ENCODE measurements at regions not wholly inside any gene's neighbourhood (a gene's known extent, or its start where the extent isn't known, plus 50 kb on each side); places are given as distances from the start of the nearest gene placed in this dataset.

DNA sequence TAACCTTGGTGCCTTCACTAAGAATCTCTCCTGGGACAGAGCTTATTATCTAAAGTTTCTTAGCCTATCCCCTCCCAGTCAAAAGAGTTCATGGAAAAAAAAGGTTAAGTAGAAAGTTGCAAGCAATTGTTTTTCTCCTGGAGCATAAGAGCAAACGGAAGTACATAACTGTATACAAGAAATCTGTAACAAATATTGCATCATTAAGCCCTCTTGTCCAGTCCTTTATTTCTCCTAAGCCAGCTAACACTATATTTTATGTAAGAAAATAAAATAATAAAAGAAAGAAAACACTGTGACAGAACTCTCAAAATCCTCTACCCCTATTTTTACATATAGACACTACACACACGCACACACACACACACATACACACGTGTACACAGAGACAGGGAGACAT is 255.3 kb downstream of the NAF1 start:
- H3K27me3 ChIP-seq (ENCODE audit: control insufficient read depth in 3 of 3, insufficient read depth in 3 of 3, low read length in 2 of 3) = no peaks in the 10 kb centered on the region
- H3K4me3 ChIP-seq = no peak overlapping the region
- 85 to 91% methylated on average over 3 of the region's 3 CpGs for WGBS, 2 donors
- no peak overlapping the region for H3K27ac ChIP-seq (ENCODE audit: low read depth in 1 of 2, low read length in 1 of 2)
- H3K9me3 ChIP-seq (ENCODE audit: control insufficient read depth in 4 of 4, insufficient read depth in 3 of 4, low read length in 3 of 4) = peaks cover 0 to 9% (median 2%) of the 10 kb centered on the region in 4 donors
- DNase-seq (no peak), ATAC-seq (ENCODE audit: insufficient read depth, low FRiP score) (no peak)
- H3K36me3 ChIP-seq (ENCODE audit: control insufficient read depth in 4 of 4, insufficient read depth in 4 of 4, low read length in 4 of 4) = no peaks in the 10 kb centered on the region
- TF ChIP-seq, protein P1, sequence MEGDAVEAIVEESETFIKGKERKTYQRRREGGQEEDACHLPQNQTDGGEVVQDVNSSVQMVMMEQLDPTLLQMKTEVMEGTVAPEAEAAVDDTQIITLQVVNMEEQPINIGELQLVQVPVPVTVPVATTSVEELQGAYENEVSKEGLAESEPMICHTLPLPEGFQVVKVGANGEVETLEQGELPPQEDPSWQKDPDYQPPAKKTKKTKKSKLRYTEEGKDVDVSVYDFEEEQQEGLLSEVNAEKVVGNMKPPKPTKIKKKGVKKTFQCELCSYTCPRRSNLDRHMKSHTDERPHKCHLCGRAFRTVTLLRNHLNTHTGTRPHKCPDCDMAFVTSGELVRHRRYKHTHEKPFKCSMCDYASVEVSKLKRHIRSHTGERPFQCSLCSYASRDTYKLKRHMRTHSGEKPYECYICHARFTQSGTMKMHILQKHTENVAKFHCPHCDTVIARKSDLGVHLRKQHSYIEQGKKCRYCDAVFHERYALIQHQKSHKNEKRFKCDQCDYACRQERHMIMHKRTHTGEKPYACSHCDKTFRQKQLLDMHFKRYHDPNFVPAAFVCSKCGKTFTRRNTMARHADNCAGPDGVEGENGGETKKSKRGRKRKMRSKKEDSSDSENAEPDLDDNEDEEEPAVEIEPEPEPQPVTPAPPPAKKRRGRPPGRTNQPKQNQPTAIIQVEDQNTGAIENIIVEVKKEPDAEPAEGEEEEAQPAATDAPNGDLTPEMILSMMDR (IDR thresholded peaks at IDR 0.05; ENCODE audit: control extremely low read depth, extremely low read depth) = no peak
- no peaks in the 10 kb centered on the region for H3K4me1 ChIP-seq (ENCODE audit: control insufficient read depth in 5 of 5, insufficient read depth in 5 of 5, low read length in 5 of 5)
- no peak overlapping the region for H3K9ac ChIP-seq (ENCODE audit: insufficient read depth in 1 of 2, low read length in 2 of 2)

- Histone ChIP-seq H3K9me3 (ENCODE audit: control insufficient read depth in 4 of 4, insufficient read depth in 3 of 4, low read length in 3 of 4) (peaks cover 0 to 7% (median 0%) of the 10 kb centered on the region in 4 donors), H3K27ac (ENCODE audit: low read depth in 1 of 2, low read length in 1 of 2) (no peak overlapping the region), H3K4me1 (ENCODE audit: control insufficient read depth in 5 of 5, insufficient read depth in 5 of 5, low read length in 5 of 5) (no peaks in the 10 kb centered on the region), H3K27me3 (ENCODE audit: control insufficient read depth in 3 of 3, insufficient read depth in 3 of 3, low read length in 2 of 3) (no peaks in the 10 kb centered on the region), H3K9ac (ENCODE audit: insufficient read depth in 1 of 2, low read length in 2 of 2) (no peak overlapping the region), H3K36me3 (ENCODE audit: control insufficient read depth in 4 of 4, insufficient read depth in 4 of 4, low read length in 4 of 4) (no peaks in the 10 kb centered on the region), H3K4me3 (no peak overlapping the region)
- WGBS, 2 donors = 50 to 65% methylated on average over 2 of the region's 2 CpGs
- ATAC-seq (ENCODE audit: insufficient read depth, low FRiP score) (no peak), DNase-seq (no peak)
- TF ChIP-seq, protein P1 (IDR thresholded peaks at IDR 0.05; ENCODE audit: control extremely low read depth, extremely low read depth) = no peak
These were observed 256.7 kb downstream of the NAF1 start for GRCh38 chr4:162909952-162910351.

DNA sequence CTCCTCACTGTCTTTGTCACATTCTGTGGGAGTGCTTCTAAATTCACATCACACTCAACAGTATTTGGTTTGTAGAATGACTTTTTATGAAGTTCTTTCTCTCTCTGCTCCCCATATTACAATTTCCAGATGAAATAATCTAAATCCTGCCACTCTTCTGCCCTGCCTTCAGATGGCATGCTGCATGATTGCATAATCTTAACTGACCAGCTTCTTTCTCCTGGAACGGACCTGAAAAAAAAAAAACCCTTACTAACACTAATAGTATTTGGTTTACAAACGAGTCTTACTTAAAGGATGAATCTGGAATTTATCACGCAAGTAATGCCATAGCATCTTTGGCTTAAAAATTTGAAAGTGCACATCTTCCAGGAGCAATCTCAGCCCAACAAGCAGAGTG is 272.3 kb downstream of the NAF1 start:
- ATAC-seq (ENCODE audit: insufficient read depth, low FRiP score) (no peak), DNase-seq (no peak)
- TF ChIP-seq, protein P1 (IDR thresholded peaks at IDR 0.05; ENCODE audit: control extremely low read depth, extremely low read depth) = no peak
- Histone ChIP-seq H3K9ac (ENCODE audit: insufficient read depth in 1 of 2, low read length in 2 of 2) (no peak overlapping the region), H3K27ac (ENCODE audit: low read depth in 1 of 2, low read length in 1 of 2) (no peak overlapping the region), H3K36me3 (ENCODE audit: control insufficient read depth in 4 of 4, insufficient read depth in 4 of 4, low read length in 4 of 4) (no peaks in the 10 kb centered on the region), H3K4me1 (ENCODE audit: control insufficient read depth in 5 of 5, insufficient read depth in 5 of 5, low read length in 5 of 5) (no peaks in the 10 kb centered on the region), H3K4me3 (no peak overlapping the region), H3K9me3 (ENCODE audit: control insufficient read depth in 4 of 4, insufficient read depth in 3 of 4, low read length in 3 of 4) (no peaks in the 10 kb centered on the region), H3K27me3 (ENCODE audit: control insufficient read depth in 3 of 3, insufficient read depth in 3 of 3, low read length in 2 of 3) (no peaks in the 10 kb centered on the region)
- WGBS, 2 donors = 66 to 75% methylated on average over 3 of the region's 3 CpGs

Data from lung (tissue), 11 donors.